Left ventricle myocardium superior (tissue), 1 donor: ENCODE measurements at regions not wholly inside any gene's neighbourhood (a gene's known extent, or its start where the extent isn't known, plus 50 kb on each side); places are given as distances from the start of the nearest gene placed in this dataset.

Experiments
- ATAC-seq: fragments of 200-7000 bp; cut with Tn5 transposase; one replicate; pipeline ENCODE4 v1.9.1; 2020; ENCODE audit warnings: mild to moderate bottlenecking, moderate library complexity
- DNase-seq: peaks from one replicate; pipeline ENCODE4 v3.0.0-alpha.2; 2020
- intact Hi-C: fragments of 100-400 bp; cut with micrococcal nuclease; formaldehyde crosslinking; loops from one replicate; pipeline ENCODE4 v1.11.0; 2022
- donor health status: DM: no; HTN: yes; CAD: no; lungs with severe emphysema.

DNA sequence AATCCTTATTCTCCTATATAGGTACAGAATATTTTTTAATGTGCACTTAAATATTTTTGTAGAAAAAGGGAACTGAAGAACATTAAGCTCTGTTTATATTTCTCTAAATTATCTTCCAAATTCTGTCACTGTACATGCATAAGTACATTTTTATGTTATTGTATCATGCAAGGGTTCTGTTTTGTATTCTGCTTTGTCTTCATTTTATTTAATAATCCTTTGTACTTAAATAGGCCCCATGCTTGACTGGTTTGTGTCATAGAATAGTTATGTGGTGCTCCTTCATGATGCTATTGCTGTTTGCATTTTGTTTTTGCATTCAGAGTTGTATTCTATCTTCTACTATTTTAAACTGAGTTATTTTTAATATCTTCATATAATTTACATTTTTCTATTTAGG lies 111.9 kb upstream of the EDNRA start:
- no peak for ATAC-seq
- DNase-seq, result no peak
- intact Hi-C loops, result no loop called here

DNA sequence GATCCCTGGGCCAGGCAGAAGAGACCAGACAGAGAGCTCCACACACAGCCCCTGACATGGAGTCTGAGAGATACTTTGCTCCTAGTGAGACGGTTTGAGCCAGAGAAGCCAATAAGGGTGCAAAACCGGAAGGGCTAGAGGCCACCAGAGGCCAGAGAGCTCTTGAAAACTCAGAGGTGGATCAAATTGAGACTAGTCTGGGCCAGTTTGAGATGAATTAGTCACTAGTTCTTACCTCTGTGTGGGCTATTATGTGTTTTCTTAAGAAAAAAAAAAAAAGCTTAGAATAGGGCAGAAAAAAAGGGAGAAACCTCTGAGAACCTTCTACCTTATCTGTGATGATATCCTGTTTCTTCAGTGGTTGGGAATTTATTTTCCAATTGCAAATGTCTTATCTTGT lies 110.4 kb upstream of the EDNRA start:
- ATAC-seq (no peak), DNase-seq (no peak)
- intact Hi-C loops, result no loop called here

DNA sequence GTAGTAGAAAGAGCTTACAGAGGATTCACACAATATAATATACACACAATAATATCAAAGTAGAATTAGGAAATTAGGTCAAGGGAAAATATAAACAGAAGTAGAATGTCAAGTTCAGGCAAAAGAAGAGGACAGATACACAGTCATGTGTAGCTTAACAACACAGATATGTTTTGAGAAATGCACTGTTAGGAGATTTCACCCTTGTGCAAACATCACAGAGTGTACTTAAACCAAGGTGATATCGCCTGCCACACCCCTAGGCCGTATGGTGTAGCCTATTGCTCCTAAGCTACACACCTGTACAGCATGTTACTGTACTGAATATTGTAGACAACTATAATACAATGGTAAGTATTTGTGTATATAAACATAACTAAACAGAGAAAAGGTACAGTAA lies 110.0 kb upstream of the EDNRA start:
- ATAC-seq, result no peak
- no peak for DNase-seq
- intact Hi-C loops, result no loop called here

DNA sequence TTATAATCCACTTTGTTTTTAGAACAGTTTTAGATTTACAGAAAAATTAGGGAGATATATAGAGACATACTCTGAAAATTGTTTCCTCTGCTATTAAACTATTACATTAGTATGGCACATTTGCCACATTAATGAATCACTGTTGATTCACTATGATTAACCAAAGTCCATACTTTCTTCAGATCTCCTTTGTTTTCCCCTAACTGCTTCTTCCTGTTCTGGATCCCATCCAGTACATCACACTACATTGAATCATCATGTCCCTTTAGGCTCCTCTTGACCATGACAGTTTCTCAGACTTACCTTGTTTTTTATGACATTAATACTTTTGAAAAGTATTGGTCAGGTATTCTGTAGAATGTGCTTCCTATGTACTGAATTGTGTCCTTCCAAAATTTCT lies 109.2 kb upstream of the EDNRA start:
- intact Hi-C loops, result no loop called here
- ATAC-seq, result no peak

DNA sequence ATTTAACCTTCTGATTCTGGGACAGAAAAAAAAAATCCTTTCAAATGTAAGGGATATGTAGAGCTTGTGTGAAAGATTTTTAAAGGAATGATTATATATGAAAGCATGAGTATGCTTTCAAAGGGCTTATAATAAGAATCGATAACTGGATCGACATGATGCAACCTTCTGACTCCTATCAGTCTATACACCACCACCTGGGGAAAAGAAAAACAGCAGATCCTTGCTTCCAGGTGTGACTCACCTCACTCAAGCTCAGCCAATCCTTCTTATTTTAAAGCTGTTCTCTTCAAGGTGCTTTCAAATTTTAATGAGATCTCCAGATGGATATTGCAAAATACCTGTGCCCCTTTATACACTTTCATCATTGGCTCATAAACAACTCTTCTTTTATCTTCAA lies 102.1 kb upstream of the EDNRA start:
- ATAC-seq, result no peak
- DNase-seq, result no peak
- intact Hi-C loops, result no loop called here

More for the DNA sequence above, 109.2 kb upstream of the EDNRA start:
- DNase-seq, result no peak

DNA sequence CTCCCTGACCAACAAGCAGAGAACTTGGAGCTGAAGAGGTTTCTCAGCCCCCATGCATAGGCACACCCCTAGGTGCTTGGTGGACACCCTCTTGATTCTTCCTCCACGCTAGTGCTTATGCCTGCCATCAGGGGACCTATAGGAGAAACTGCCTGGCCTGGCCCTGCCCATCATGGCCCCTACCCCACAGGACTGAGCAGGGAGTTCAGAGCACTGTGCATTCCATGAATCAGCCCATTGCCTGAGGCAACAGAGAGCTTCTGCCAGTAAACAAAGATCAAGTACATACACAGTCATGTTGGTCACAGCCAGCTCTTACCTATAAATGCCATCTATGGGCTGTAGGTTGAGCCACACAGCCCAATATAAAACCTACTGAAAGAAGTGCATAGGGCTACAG lies 99.1 kb upstream of the EDNRA start:
- ATAC-seq (no peak), DNase-seq (no peak)
- intact Hi-C loops, result no loop called here

DNA sequence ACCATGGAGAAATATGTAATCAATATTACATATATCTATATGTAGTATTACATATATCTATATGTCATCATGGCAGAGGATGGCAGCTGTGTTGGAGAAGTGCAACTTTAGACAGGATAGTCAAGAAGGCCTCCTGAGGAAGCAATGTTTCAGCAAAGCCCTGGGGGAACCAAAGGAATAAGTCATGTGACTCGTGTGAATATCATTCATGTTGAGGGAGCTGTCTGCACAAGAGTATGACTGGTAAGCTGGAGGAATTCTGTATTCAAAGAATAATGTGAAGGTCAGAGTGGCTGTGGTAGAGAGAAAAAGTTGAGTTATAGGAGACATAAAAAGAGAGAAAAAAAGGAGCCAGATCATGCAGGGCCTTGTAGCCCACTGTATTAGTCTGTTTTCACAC lies 92.9 kb upstream of the EDNRA start:
- intact Hi-C loops, result no loop called here
- no peak for DNase-seq
- no peak for ATAC-seq

DNA sequence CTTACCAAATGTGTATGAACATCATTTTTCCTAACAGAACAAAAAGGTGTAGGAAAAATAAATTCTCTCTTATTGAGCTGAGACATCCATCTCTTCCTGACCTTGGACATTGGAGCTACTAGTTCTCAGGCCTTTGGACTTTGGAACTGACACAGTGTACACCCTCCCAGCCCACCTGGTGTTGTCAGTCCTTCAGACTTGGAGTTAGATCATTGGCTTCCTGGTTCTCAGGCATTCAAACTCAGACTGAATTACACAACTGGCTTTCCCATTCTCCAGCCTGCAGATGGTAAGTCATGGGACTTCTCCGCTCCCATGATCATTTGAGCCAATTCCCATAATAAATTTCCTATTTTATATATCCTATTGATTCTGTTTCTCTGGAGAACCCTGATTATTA lies 84.8 kb upstream of the EDNRA start:
- intact Hi-C loops, result no loop called here
- DNase-seq, result no peak
- ATAC-seq, result no peak

DNA sequence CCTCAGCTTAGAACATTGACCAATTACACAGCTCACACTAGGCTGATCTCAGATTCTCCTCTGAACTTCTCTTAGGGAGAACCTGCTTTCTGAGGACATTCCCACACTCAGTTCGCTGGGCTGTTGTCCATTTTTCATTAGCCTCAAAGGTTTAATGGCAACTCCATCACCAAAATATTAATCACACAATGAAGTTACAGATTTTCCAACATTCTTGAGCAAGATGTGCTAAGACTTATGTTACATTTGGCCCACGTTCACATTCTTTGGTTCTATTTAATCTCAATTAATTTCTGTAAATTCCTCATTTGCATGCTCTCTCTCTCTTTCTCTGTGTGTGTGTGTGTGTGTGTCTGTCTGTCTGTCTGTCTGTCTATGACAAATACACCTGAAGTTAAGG lies 82.3 kb upstream of the EDNRA start:
- no peak for ATAC-seq
- intact Hi-C loops, result no loop called here
- DNase-seq, result no peak

DNA sequence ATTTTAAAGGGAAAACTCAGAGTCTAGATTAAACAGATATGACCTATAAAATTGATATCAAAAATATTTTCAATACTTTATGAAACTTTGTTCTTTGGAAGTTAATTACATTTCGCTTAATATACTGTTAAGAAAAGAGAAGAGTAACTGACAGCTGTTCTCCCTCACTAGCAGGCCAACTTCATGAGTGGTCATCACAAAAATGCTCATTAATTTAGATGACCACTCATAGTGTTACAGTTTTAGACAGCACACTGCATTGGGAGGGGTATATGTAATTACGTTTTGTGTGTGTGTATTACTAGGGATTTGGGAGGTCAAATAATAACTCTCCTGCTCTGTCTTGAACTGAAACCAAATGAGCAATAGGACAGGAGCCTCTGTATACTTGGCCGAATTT lies 80.2 kb upstream of the EDNRA start:
- no peak for ATAC-seq
- intact Hi-C loops, result no loop called here
- DNase-seq, result no peak

DNA sequence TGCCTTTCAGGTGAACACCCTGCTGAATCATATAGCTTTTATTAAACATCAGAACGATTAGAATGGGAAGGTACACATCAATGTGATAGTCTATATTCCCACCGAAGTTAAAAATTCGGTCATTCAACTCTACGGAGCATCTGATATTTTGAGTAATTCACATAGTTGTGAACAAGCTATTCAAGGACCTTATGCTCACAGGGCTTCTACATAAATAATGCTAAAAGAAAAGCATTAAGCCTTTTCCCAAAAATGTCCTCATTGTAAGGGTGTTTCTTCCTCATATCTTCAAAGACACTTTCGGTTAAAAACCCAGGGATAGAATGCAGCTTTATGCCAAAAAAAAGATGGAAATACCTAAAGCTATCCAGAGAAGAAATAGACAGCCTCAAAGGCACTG lies 79.7 kb upstream of the EDNRA start:
- ATAC-seq (no peak), DNase-seq (no peak)
- intact Hi-C loops, result no loop called here

DNA sequence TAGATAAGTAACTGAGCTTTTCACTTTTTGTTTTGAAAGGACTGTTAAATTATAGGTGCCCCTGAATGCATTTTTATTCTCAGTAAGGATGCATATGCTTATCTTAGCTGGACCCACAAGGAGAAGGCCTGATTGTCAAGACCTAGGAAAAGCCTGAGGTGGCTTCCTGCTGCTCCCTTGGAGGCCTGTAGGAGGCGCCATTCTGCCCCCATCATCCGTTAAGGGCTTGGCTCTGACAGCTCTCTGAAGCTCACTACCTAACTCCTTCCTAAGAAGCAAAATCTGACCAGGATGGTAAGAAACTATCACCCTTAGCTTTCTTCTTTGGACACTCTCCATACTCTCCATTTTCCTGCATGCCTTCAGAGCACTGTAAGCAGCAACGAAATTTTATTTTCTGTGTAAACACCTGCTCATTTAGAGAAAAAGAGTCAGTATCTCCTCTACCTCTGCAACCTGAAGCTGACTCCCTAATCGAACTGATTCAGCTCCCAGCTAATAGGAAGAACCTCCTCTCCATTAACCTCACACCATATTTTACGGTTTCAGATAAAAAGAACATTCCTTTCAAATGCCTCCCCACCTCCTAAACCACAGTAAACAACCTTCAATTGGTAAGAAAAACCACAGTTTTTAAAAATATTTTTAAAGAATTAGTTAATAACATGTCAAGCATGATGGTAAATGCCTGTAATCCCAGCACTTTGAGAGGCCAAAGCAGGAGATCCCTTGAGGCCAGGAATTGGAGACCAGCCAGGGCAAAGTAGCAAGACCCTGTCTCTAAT lies 73.4 kb upstream of the EDNRA start:
- ATAC-seq (no peak), DNase-seq (no peak)
- intact Hi-C loops, result no loop called here

DNA sequence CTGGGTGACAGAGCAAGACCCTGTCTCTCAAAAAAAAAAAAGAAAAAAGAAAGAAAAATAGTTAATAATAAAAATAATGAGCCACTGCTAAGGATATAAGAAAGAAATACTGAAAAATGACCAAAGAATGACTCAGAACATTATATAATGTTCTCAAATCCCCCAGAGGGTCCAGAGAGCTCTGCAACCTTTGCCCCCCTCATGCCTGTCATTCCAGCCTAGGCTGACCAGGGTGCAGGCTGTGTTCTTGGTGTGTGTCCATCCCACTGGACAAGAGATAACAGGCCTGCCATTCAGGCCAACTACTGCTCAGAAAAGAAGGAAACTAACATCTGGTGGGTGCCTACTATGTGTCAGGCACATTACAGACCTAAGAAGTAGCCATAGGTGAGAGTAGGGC lies 72.7 kb upstream of the EDNRA start:
- DNase-seq (peak; percentile 24), ATAC-seq (peak; percentile 55)

DNA sequence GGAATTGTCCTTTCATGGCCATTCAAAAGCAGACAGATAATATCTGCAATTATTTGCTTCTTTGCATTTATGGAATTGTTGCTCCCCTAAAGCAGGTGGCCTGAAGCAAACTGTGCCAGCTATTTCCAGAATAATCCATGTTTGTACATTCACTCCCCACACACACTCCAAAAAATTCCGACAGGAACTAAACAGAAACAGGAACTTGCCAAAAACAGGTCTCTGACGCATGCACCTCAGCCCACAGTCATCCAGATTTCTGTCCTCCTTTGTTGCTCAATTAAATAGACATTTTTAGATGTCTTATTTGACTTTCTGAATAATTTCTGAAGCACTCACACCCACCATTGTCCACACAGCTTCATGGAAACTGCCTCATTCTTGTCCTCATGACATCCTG lies 71.5 kb upstream of the EDNRA start:
- DNase-seq (no peak), ATAC-seq (no peak)
- intact Hi-C loops, result no loop called here

More for the DNA sequence above, 72.7 kb upstream of the EDNRA start:
- intact Hi-C loops, result no loop called here

DNA sequence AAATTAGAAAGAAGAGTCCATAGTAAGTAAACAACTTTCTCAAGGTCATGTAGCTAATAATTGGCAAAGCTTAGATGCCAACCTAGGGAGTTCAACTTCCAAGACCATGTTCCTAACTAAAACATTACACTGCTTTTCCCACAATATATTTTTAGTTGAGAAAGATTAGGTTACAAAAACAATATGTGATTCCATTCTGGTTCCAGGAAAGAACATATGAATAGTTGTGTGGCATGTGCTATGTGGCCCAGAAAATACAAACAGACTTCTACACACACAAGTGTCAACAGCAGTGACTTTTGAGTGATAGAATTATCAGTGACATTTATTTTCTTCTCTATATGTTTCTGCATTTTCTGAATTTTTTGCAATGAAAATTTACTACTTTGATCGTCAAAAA lies 62.7 kb upstream of the EDNRA start:
- DNase-seq (no peak), ATAC-seq (no peak)
- intact Hi-C loops, result no loop called here

DNA sequence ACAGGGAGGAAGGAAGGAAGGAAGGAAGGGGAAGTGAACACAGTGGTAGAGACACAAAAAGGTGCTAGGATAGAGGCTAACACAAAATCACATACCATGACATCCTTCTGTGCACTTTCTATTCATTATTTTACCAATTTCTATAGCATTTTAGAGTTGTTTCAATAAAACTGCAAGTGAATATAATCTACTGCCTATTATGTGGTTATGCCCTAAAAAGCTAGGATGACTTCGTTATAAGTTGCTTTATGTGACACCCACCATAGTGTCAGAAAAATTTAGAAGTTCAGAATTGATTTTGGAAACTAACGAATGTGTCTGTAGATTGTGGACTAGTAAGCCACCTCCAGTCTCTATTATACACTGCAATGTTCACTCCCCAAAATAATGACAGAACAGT lies 59.4 kb upstream of the EDNRA start:
- DNase-seq, result no peak
- intact Hi-C loops, result no loop called here
- no peak for ATAC-seq

DNA sequence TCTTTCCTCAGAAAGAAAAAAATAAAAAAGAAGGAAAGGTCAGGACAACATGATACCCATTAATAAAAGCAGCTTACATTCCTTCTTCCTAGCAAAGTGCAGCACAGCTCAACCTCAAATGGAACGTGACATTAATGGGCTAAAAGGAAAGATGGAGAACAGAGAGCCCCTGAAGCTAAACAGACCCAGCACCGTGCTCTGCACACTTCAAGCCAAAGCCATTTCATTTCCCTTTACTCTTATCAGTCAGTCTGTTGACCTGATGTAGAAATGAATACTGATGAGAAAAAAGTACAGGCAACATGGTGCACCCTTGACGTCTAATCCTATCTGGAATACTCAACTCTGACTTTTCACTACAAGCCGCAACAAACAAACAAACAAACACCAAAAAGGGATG lies 57.7 kb upstream of the EDNRA start:
- DNase-seq (no peak), ATAC-seq (no peak)
- intact Hi-C loops, result no loop called here

DNA sequence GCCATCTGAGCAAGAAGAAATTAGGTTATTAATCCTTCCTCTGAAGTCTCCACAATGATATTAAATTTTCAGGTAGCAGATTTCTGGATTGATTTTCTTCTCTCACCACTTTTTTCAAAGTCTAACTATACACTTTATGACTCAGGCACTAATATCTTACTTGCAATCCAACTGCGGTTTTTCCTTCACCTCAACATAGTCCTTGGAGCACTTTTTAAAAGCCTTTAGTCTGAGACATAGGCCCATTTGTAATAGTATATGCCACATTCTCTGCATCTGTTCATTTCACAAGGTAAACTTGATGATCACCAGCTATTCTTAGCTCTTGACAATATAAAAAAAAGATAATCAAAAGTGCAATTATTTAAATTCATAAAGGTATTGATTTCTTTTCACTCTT lies 55.9 kb upstream of the EDNRA start:
- no peak for DNase-seq

DNA sequence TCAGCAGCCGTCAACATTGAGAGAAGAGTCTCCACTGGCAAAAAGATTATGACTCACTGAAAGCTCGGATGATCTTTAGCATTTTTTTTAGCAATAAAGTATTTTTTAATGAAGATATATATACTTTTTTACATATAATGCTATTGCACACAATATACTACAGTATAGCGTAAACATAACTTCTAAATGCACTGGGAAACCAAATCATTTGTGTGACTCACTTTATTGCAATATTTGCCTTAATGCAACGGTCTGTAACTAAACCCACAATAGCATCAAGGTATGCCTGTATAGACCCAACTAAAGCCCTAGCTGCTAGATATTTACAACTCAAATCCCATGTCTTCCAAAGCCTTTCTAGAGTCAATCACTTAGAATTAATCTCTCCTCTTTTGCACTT lies 52.3 kb upstream of the EDNRA start:
- ATAC-seq, result no peak
- intact Hi-C loops, result no loop called here
- no peak for DNase-seq

More for the DNA sequence above, 55.9 kb upstream of the EDNRA start:
- no peak for ATAC-seq
- intact Hi-C loops, result no loop called here

DNA sequence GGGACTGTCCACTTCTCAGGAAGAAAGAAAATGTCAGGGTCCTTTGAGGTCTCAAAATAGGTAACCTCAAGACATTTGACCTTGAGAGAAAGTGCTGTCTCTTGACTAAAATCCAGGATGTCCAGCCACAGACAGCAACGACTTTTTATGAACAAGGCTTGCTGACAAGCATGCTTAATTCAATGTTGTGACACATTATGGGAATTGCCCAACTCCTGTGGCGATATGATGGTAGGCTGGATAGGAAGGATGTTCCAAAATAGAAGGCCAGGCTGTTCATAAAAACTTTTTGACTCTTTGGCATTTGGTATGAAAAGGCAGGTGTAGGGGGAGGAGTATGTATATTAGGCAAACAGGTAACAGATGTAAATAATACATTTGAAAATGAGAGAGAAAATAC lies 50.8 kb upstream of the EDNRA start:
- no peak for ATAC-seq
- intact Hi-C loops, result no loop called here
- no peak for DNase-seq
